H54 (cell line): ENCODE measurements at regions not wholly inside any gene's neighbourhood (a gene's known extent, or its start where the extent isn't known, plus 50 kb on each side); places are given as distances from the start of the nearest gene placed in this dataset.

Experiments
- DNase-seq: peaks from one replicate; pipeline ENCODE4 v3.0.0; 2011; ENCODE audit warnings: low spot score, mixed read lengths; ENCODE audit not compliant: insufficient read length
- FAIRE-seq: peaks from 3 replicates; lab custom pipeline; 2011; peaks lifted over from hg19 to GRCh38; lab: Jason Lieb, UNC
- POLR2A ChIP-seq: IDR thresholded peaks from 2 replicates; pipeline ENCODE4 v1.6.1; 2011; ENCODE audit warnings: low read depth, mild to moderate bottlenecking, low read length

DNA sequence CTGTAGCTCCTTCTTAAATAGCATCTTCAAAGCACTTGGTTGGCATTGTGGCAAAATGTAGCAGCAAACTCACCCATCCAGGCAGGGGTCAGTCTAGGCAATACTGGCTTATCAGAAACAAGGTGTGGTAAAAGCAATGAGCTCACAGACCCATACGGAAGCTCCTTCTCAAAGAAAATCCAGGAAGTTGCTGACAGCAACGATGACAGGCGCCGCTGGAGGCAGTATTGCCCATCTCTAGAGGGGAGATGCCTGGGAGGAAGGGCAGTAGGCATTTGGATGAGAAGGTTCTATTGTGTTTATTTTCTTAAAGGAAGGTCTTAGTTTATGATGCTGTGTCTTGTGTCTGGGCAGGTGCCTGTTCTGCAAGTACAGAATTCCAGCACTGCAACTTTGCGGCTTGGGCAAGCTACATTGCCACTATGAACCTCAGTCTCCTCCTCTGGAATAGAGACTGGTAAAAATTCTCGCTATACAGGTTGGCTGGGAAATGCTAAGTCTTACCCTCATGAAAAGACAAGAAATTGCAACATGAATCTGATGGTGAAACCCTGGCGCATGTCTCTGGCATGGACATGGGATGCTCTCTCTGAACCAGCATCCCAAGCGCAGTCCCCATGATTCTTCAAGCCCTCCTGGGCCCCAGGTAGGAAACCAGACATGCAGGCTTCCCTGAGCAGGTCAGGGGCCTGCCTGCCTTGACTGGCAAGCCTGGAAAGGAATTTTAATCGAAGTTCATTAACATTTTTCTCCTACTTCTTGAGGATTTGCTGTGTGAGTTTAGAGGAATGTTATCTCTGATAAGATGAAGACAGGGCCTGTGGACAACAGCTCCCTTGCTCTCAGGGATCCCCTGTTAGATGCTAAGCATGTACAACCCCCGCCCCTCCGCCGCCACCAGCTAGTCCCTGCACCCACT is 156.0 kb downstream of the TFCP2L1 start:
- no peak for TF ChIP-seq POLR2A
- DNase-seq (no peak), FAIRE-seq (no peak)

DNA sequence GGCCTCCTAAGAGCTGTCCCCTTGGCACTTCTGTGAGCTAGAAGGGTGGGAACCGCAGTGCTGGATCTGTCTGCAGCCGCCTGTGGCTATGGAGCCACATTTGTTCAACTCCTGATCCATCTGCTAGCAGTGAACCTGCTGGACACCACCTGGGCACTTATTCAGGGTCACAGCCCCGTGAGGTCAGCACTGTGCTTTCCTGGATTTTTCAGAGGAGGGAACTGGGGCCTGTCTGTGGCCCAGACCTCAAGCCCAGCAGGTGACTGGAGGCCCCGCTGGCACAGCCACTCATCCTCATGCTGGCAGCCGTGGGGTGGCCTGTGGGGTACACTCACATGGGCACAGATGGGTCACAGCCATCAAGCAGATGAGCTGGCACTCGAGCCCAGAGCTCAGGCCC is 155.3 kb downstream of the TFCP2L1 start:
- TF ChIP-seq POLR2A, result no peak
- DNase-seq (no peak), FAIRE-seq (no peak)

DNA sequence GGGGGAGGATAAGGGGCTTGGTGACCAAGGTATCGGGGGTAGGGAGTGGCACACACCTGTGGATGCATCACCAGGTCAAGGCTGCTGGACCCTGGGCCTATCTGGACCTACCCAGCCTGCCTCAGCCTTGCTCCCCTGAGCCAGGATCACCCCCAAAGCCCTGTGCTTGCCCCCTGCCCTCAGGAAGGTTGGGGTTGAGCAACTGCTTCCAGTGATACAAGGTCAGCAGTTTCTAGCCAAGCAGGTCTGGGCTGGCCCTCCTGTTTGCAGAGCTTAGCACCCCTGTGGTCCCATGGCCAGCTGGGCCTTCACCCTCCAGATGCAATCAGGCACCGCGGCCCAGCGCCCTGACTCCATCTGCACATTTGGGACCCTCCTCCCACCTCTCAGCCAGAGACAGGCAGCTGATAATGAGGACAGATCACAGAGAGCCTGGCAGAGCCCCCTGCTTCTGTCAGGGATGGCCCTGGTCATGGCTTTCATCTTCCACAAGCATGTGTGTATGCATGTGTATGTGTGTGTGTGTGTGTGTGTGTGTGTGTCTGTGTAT is 154.6 kb downstream of the TFCP2L1 start:
- FAIRE-seq (no peak), DNase-seq (no peak)
- no peak for TF ChIP-seq POLR2A

DNA sequence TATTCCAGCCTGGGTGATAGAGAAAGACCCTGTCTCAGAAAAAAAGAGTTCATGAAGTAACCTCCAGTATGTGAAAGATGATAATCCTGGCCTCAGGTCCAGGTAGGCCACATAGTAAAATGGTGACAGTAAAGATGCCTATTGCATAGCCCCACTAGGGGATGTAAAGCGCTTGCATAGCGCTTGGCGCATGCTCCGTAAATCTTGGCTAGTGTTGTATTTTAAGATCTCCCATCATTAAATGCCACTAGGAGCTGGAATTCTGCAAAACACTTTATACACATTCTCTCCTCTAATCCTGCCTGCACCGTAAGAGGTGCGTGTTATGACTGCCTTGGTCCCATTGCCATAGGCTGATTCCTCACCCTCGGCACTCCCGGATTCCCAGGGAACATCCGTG is 153.6 kb downstream of the TFCP2L1 start:
- no peak for FAIRE-seq
- TF ChIP-seq POLR2A, result no peak

DNA sequence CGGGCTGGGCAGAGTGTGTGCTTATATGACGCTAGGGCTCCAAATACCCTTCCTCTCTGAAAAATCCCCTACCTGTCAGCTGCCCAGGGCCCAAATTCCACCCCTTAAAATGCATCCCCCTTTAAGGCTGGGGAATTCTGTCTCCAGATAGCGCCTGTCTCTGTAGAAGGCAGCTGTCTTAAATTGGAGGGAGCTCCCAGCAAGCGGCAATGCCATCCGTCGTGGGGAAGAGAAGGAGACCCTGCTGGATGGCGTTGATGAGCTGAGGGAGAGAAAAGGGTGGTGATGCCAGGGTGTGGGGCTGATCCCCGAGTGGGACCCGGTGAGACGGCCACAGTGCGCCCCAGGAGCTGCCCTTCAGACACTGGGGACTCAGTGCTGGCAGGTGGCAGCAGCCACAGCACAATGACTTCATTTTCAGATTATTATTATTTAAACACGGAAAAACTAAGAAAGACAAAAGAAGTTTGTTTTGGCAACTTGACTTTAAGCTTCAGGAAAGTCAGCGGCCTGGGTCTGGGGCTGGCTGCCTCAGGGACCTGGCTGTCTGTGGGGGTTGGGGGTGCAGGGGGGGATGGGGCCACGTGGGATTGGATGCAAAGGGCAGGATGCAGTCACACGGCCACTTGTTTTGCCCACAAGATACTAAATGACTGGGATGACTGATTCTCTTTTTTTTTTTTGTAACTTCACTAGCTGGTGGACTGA is 152.8 kb downstream of the TFCP2L1 start:
- no peak for DNase-seq
- no peak for TF ChIP-seq POLR2A
- no peak for FAIRE-seq

More for the DNA sequence above, 153.6 kb downstream of the TFCP2L1 start:
- DNase-seq, result no peak

DNA sequence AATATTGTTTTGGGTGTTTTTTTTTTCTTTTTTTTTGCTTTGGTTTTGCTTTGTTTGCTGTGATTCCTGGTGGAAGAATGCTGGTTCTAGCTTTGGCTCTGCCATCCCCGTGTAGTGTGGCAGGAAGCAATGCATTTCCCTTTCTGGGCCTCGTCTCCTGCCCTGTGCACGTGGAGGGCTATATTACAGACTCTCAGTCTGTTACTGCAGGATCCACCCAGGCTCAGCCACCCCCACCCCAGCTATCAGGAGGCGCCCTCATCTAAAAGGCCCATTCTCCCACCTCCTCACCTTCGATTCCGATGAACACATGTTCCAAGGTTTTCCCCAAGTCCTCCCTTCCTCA is 152.3 kb downstream of the TFCP2L1 start:
- no peak for FAIRE-seq
- no peak for DNase-seq
- TF ChIP-seq POLR2A, result no peak

DNA sequence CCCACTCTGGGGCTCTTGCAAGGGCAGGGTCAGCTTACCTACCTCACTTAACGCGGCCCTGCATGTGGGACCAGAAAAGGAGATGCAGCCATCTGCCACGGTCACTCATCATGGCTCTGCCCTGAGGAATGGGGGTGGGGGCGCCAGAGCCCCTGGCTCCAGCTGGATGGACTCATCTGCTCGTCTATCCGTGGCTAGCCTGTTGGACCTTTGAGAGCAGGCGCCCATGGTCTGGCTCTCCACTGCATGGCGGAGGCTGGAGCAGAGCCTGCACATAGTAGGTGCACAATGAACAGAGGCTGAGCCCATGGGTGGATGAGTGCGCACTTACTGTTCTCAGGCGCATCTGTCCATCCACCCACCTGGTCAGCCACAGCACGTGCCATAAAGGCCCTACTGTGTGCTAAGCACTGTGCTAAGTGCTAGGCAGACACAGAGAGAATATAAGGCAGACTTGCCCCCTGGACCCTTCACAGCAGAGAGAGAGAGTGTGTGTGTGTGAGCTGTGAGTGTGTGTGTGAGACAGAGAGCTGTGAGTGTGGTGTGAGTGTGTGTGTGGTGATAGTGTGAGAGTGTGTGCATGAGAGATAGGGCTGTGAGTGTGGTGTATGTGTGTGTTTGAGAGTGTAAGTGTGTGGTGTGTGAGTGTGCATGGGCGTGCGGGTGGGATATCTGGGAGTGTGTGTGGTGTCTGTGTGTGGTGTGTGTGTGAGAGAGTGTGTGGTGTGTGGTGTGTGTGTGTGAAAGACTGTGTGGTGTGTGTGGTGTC is 151.3 kb downstream of the TFCP2L1 start:
- no peak for TF ChIP-seq POLR2A
- FAIRE-seq (no peak), DNase-seq (no peak)

DNA sequence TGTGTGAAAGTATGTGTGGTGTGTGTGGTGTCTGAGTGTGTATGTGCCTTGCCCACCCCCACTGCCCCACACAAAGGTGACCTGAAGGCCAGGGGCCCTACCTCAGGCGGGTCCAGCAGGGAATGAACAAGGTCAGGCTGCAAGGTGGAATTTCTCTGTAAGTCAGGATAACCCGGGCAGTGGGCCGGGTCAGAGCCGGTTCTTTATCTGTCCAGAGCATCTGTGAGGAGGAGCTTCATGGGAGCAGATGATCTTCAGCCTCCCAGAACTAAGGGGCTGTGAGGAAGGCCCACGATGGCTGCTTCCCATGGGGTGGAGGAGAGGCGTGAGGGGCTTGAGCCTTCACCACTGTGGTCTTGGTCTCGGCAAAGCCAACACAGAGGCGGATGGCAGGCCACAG is 150.3 kb downstream of the TFCP2L1 start:
- FAIRE-seq, result no peak
- DNase-seq, result no peak
- TF ChIP-seq POLR2A, result no peak

DNA sequence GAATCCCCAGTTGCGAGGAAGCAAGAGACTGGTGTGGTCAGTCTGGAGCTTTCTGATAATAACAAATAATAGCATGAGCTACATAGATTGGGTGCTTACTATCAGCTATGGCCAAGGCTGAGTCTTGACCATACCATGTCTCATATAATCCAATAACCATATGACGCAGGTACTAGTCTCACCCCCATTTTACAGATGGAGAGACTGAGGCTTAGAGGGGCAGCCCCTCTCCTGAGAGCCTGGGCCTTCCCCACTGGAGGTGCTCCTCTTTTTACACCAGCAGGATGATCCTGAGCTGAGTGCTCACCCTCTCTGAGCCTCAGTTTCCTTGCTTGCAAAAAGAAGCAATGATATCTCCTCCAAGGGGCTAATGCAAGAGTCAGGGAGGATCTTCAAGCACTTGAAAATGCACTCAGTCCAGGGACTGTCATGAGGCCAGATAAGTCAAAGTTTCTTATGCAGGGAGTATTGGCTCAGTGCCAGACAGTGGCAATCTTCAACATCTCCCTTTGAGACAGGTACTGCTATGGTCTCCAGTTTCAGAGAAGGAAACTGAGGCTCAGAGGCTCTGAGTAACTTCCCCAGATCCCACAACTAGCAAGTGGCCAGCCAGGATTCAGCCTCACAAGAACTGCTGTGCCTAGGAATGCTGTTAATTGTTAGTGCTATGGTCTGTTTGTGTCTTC is 149.7 kb downstream of the TFCP2L1 start:
- DNase-seq (no peak), FAIRE-seq (no peak)
- TF ChIP-seq POLR2A, result no peak

DNA sequence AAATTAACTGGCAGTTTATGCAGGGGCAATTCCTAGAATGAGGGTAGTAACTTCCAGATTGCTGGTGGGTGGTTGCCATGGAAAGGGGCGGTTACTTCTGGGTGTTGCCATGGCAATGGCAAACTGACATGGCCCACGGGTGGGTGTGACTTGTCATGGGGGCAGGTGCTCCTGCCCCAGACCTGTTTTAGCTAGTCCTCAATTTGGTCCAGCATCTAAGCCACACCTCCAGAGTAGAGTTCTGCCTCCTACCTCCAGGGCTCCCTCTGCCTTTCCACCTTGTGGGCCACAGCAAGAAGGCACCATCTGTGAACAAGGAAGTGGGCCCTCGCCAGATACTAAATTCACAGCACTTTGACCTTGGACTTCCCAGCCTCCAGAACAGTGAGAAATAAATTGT is 148.7 kb downstream of the TFCP2L1 start:
- no peak for TF ChIP-seq POLR2A
- FAIRE-seq (no peak), DNase-seq (no peak)

DNA sequence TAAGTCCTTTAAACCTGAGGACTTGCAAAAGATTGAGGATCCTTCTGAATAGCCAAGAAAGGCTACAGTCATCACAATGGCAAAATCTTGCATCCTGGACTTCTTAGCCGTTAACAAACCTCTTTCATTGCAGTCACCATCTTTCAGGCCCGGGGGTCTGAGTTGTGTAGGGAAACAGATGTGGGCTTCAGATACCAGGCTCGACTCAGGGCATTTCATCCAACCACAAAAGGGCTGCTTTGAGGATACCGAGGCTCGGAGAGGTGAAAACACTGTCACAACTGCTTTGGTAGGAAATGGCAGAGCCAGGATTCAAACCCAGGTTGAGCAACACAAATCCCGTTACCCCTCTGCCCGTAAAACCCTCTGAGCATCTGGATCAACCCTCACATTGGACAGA is 147.4 kb downstream of the TFCP2L1 start:
- FAIRE-seq (no peak), DNase-seq (no peak)
- TF ChIP-seq POLR2A, result no peak

DNA sequence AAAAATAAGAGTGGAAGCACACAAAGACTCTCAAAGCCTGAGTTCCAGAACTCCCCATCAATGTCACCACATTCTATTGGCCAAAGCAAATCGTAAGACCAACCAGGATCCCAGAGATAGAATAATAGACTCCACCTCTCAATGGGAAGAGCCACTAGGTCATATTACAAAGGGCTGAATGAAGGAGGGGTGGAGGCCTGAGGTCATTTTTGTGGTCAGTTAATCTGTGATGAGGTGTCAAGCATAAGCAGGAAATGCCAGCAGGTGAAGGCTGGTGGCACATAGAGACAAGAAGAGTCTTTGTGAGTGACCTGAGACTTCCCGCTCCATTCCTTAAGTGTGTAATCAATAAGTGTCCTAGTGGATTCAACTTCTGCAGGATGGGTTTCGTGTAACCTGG is 144.3 kb downstream of the TFCP2L1 start:
- DNase-seq (no peak), FAIRE-seq (no peak)
- no peak for TF ChIP-seq POLR2A

DNA sequence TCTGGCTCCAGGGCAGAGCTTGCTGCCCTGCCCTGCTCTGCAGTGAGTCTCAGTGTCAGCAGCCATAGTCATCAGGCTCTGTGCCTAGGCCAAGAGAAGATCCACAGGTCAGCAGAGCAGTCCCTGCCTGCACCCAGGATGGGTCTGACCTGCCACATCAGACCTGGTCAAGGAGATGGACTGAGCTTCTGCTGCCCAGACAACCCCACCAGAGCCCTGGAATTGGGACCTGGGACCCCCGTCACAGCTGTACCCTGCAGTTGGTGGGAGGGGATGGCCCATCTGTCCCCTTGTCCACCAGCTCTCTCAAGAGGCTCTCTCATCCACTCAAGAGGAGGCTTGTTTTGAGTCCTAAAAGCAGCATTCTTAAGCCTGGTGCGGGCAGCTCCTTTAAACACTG is 142.6 kb downstream of the TFCP2L1 start:
- TF ChIP-seq POLR2A, result no peak
- DNase-seq (no peak), FAIRE-seq (no peak)
